PFSK-1 (cell line): ENCODE measurements at regions not wholly inside any gene's neighbourhood (a gene's known extent, or its start where the extent isn't known, plus 50 kb on each side); places are given as distances from the start of the nearest gene placed in this dataset.

Experiments used
- POLR2AphosphoS5 ChIP-seq: IDR thresholded peaks from 2 replicates; pipeline ENCODE4 v1.6.1; 2012; ENCODE audit warnings: low read depth, mild to moderate bottlenecking, control low read depth, low read length, moderate library complexity
- SIN3A ChIP-seq: IDR thresholded peaks from 2 replicates; pipeline ENCODE4 v1.6.1; 2012; ENCODE audit warnings: mild to moderate bottlenecking, low read length, moderate library complexity, borderline replicate concordance; ENCODE audit not compliant: insufficient read depth
- TAF1 ChIP-seq: IDR thresholded peaks from 2 replicates; pipeline ENCODE4 v1.6.1; 2012; ENCODE audit warnings: low read length, control low read depth, borderline replicate concordance; ENCODE audit not compliant: insufficient read depth
- TF ChIP-seq, protein P1 (sequence below), 2 experiments: IDR thresholded peaks; 2 replicates each; pipeline versions ENCODE4 v1.6.1 to v1.8.0; 2011 to 2012; ENCODE audit warnings: low read depth in 2 of 2, low read length in 2 of 2, control low read depth in 1 of 2, inconsistent platforms in 1 of 2, mild to moderate bottlenecking in 1 of 2, moderate library complexity in 1 of 2; ENCODE audit not compliant: insufficient read depth in 1 of 2

DNA sequence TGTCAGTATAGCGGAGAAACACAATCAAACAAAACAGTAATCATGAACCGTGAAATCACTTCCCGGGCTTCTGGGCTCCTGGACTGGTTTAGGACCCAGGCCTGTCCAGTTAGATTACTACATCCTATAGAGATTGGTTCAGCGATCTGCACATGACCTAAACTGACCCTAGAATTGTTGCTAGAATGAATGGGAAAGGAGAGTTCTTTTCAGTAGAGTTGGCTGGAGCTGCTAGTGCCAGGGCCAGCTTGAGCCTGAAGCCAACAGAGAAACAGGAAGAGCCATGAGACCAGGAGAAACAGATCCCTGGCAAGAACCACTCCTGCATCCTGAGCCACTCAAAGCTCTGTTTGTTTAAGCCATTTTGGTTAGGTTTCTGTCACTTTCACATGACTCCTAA, 474.3 kb upstream of the C1orf87 start:
- TF ChIP-seq TAF1 (no peak), POLR2AphosphoS5 (no peak), SIN3A (no peak)
- TF ChIP-seq, protein P1, sequence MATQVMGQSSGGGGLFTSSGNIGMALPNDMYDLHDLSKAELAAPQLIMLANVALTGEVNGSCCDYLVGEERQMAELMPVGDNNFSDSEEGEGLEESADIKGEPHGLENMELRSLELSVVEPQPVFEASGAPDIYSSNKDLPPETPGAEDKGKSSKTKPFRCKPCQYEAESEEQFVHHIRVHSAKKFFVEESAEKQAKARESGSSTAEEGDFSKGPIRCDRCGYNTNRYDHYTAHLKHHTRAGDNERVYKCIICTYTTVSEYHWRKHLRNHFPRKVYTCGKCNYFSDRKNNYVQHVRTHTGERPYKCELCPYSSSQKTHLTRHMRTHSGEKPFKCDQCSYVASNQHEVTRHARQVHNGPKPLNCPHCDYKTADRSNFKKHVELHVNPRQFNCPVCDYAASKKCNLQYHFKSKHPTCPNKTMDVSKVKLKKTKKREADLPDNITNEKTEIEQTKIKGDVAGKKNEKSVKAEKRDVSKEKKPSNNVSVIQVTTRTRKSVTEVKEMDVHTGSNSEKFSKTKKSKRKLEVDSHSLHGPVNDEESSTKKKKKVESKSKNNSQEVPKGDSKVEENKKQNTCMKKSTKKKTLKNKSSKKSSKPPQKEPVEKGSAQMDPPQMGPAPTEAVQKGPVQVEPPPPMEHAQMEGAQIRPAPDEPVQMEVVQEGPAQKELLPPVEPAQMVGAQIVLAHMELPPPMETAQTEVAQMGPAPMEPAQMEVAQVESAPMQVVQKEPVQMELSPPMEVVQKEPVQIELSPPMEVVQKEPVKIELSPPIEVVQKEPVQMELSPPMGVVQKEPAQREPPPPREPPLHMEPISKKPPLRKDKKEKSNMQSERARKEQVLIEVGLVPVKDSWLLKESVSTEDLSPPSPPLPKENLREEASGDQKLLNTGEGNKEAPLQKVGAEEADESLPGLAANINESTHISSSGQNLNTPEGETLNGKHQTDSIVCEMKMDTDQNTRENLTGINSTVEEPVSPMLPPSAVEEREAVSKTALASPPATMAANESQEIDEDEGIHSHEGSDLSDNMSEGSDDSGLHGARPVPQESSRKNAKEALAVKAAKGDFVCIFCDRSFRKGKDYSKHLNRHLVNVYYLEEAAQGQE (IDR thresholded peaks at IDR 0.05; ENCODE audit: insufficient read depth in 1 of 2, low read depth in 2 of 2, low read length in 2 of 2): no peak
